ENCODE measurements at regions not wholly inside any gene's neighbourhood (a gene's known extent, or its start where the extent isn't known, plus 50 kb on each side); places are given as distances from the start of the nearest gene placed in this dataset.
A peak's percentile ranks its signal among the peaks of the same experiment; 100 is the strongest.
"Not testable (repeated sequence)": the region's sequence is repeated elsewhere in the genome, so short reads cannot be mapped to it uniquely, and the experiment has no call there.

DNA sequence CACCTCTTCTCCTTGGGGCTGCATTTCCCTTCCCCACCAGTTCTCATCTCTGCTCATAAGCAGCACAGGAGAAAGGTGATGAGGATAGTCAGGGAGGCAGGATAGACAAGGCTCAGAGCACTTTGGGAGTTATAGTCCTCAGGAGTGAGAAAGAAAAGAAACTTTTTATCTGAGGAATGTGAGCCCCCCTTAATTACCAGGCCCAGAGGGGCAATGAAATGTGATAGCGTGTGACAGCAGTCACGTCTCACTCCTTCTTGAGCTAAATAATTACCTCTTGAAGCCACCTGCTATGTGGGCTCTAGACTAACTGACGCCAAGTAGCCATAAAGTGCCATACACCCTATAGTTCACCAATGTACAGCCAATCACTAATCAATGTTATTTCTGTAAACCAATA, 105.8 kb downstream of the SPP2 start:
- no peak for TF ChIP-seq JUNB (IDR thresholded peaks at IDR 0.05; ENCODE audit: unreplicated experiment)
- TF ChIP-seq, protein P1, sequence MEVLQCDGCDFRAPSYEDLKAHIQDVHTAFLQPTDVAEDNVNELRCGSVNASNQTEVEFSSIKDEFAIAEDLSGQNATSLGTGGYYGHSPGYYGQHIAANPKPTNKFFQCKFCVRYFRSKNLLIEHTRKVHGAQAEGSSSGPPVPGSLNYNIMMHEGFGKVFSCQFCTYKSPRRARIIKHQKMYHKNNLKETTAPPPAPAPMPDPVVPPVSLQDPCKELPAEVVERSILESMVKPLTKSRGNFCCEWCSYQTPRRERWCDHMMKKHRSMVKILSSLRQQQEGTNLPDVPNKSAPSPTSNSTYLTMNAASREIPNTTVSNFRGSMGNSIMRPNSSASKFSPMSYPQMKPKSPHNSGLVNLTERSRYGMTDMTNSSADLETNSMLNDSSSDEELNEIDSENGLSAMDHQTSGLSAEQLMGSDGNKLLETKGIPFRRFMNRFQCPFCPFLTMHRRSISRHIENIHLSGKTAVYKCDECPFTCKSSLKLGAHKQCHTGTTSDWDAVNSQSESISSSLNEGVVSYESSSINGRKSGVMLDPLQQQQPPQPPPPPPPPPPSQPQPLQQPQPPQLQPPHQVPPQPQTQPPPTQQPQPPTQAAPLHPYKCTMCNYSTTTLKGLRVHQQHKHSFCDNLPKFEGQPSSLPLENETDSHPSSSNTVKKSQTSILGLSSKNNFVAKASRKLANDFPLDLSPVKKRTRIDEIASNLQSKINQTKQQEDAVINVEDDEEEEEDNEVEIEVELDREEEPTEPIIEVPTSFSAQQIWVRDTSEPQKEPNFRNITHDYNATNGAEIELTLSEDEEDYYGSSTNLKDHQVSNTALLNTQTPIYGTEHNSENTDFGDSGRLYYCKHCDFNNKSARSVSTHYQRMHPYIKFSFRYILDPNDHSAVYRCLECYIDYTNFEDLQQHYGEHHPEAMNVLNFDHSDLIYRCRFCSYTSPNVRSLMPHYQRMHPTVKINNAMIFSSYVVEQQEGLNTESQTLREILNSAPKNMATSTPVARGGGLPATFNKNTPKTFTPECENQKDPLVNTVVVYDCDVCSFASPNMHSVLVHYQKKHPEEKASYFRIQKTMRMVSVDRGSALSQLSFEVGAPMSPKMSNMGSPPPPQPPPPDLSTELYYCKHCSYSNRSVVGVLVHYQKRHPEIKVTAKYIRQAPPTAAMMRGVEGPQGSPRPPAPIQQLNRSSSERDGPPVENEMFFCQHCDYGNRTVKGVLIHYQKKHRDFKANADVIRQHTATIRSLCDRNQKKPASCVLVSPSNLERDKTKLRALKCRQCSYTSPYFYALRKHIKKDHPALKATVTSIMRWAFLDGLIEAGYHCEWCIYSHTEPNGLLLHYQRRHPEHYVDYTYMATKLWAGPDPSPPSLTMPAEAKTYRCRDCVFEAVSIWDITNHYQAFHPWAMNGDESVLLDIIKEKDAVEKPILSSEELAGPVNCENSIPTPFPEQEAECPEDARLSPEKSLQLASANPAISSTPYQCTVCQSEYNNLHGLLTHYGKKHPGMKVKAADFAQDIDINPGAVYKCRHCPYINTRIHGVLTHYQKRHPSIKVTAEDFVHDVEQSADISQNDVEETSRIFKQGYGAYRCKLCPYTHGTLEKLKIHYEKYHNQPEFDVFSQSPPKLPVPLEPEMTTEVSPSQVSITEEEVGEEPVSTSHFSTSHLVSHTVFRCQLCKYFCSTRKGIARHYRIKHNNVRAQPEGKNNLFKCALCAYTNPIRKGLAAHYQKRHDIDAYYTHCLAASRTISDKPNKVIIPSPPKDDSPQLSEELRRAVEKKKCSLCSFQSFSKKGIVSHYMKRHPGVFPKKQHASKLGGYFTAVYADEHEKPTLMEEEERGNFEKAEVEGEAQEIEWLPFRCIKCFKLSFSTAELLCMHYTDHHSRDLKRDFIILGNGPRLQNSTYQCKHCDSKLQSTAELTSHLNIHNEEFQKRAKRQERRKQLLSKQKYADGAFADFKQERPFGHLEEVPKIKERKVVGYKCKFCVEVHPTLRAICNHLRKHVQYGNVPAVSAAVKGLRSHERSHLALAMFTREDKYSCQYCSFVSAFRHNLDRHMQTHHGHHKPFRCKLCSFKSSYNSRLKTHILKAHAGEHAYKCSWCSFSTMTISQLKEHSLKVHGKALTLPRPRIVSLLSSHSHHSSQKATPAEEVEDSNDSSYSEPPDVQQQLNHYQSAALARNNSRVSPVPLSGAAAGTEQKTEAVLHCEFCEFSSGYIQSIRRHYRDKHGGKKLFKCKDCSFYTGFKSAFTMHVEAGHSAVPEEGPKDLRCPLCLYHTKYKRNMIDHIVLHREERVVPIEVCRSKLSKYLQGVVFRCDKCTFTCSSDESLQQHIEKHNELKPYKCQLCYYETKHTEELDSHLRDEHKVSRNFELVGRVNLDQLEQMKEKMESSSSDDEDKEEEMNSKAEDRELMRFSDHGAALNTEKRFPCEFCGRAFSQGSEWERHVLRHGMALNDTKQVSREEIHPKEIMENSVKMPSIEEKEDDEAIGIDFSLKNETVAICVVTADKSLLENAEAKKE (CRISPR knock-in tag; IDR thresholded peaks at IDR 0.05): no peak
- no peak overlapping the region for H3K27ac Mint-ChIP-seq
- Histone ChIP-seq H3K27me3 (ENCODE audit: insufficient read depth) (no peaks in the 10 kb centered on the region), H3K9me2 (ENCODE audit: insufficient read depth) (no peaks in the 10 kb centered on the region; the same call in 1 of the 2 replicates), H3K4me2 (no peak overlapping the region), H3K27ac (ENCODE audit: low read depth) (no peak overlapping the region), H3K36me3 (ENCODE audit: insufficient read depth) (no peaks in the 10 kb centered on the region), H2AFZ (no peak overlapping the region), H4K20me1 (replicated peaks; ENCODE audit: insufficient read depth) (no peaks in the 10 kb centered on the region), H3K4me1 (ENCODE audit: insufficient read depth) (no peaks in the 10 kb centered on the region), H3F3A (replicated peaks; ENCODE audit: low read depth) (no peaks in the 10 kb centered on the region), H3K79me2 (replicated peaks; ENCODE audit: insufficient read depth) (no peaks in the 10 kb centered on the region), H3K4me3 (no peak overlapping the region)
- no peak for DNase-seq (ENCODE audit: low spot score)
- peaks cover 17% of the 10 kb centered on the region for H3K4me1 Mint-ChIP-seq
- no peak overlapping the region for H3K4me3 Mint-ChIP-seq
- peaks cover 23% of the 10 kb centered on the region for H3K9me3 Mint-ChIP-seq
- peak; percentile 55 for ATAC-seq
- peaks cover 20% of the 10 kb centered on the region; the same call in 2 of the 3 replicates for H3K36me3 Mint-ChIP-seq (ENCODE audit: low read depth)
- H3K27me3 Mint-ChIP-seq (ENCODE audit: insufficient read depth, low read depth, poor library complexity): peaks cover 1% of the 10 kb centered on the region

DNA sequence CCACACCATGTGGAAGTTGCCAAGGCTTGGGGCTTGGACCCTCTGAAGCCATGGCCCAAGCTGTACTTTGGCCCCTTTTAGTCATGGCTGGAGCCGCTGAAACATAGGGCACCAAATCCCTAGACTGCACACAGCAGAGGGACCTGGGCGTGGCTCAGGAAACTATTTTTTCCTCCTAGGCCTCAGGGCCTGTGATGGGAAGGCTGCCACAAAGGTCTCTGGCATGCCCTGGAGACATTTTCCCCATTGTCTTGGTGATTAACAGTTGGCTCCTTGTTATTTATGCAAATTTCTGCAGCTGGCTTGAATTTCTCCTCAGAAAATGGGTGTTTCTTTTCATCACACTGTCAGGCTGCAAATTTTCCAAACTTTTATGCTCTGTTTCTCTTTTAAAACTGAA, 102.3 kb downstream of the SPP2 start:
- ATAC-seq: not testable (repeated sequence)

More for the DNA sequence above, 102.3 kb downstream of the SPP2 start:
- H3K27me3 ChIP-seq (ENCODE audit: insufficient read depth); H3F3A ChIP-seq (replicated peaks; ENCODE audit: low read depth); H3K4me1 ChIP-seq (ENCODE audit: insufficient read depth); H3K36me3 ChIP-seq (ENCODE audit: insufficient read depth); H3K79me2 ChIP-seq (replicated peaks; ENCODE audit: insufficient read depth); DNase-seq (ENCODE audit: low spot score); H3K27ac ChIP-seq (ENCODE audit: low read depth); H3K27ac Mint-ChIP-seq; H3K4me3 ChIP-seq; H2AFZ ChIP-seq; H3K4me2 ChIP-seq; H3K27me3 Mint-ChIP-seq (ENCODE audit: insufficient read depth, low read depth, poor library complexity); H3K4me3 Mint-ChIP-seq; H3K9me2 ChIP-seq (ENCODE audit: insufficient read depth); H4K20me1 ChIP-seq (replicated peaks; ENCODE audit: insufficient read depth): not testable (repeated sequence)
- peaks cover 11% of the 10 kb centered on the region for H3K4me1 Mint-ChIP-seq
- H3K9me3 Mint-ChIP-seq: peaks cover 23% of the 10 kb centered on the region
- H3K36me3 Mint-ChIP-seq (ENCODE audit: low read depth): peaks cover 21% of the 10 kb centered on the region; the same call in 2 of the 3 replicates
